ENCODE measurements at regions not wholly inside any gene's neighbourhood (a gene's known extent, or its start where the extent isn't known, plus 50 kb on each side); places are given as distances from the start of the nearest gene placed in this dataset.

- ChIA-PET POLR2A (no interaction called here), CTCF (no interaction called here)
- Histone ChIP-seq H3K79me2 (ENCODE audit: control insufficient read depth, insufficient read depth, low read length) (no peaks in the 10 kb centered on the region), H3K4me3 (replicated peaks in 1 of 3; ENCODE audit: insufficient read depth in 1 of 3, low read depth in 1 of 3, low read length in 3 of 3) (no peak overlapping the region), H3K9ac (replicated peaks; ENCODE audit: extremely low read depth, insufficient read depth, low read length) (no peak overlapping the region), H3K9me3 (replicated peaks; ENCODE audit: control insufficient read depth, insufficient read depth, low read length) (no peaks in the 10 kb centered on the region), H4K20me1 (replicated peaks; ENCODE audit: control insufficient read depth, extremely low read depth, insufficient read depth, low read length) (no peaks in the 10 kb centered on the region), H3K27me3 (ENCODE audit: control insufficient read depth in 2 of 2, insufficient read depth in 2 of 2, low read length in 2 of 2) (peaks cover 6% of the 10 kb centered on the region in 2 experiments), H3K4me1 (ENCODE audit: control insufficient read depth, extremely low read depth, insufficient read depth, low read length) (no peaks in the 10 kb centered on the region), H3K36me3 (ENCODE audit: control insufficient read depth in 2 of 2, extremely low read depth in 1 of 2, insufficient read depth in 2 of 2, low read length in 2 of 2) (no peaks in the 10 kb centered on the region), H3K4me2 (ENCODE audit: insufficient read depth, low read length) (no peak overlapping the region), H3K9me1 (replicated peaks; ENCODE audit: control insufficient read depth, extremely low read depth, insufficient read depth, low read length) (no peaks in the 10 kb centered on the region), H2AFZ (ENCODE audit: low read depth, low read length) (no peak overlapping the region), H3K27ac (ENCODE audit: insufficient read depth, low read depth, low read length) (no peak overlapping the region)
- BruUV-seq (replicated peaks): no TSS peak
- DNase-seq (ENCODE audit: low read depth, low spot score) (no peak), FAIRE-seq (no peak)
- intact Hi-C loops (cut with micrococcal nuclease): no loop called here
- dilution Hi-C loops (cut with MboI; ENCODE audit: extremely low pct_ligation_motif_present, low sequenced_read_pairs): no loop called here
- TF ChIP-seq GATA2 (IDR thresholded peaks at IDR 0.05; ENCODE audit: insufficient read depth, insufficient read length, low read depth, low read length) (no peak), EZH2 (IDR thresholded peaks at IDR 0.05; ENCODE audit: borderline replicate concordance, low read depth, low read length, severe bottlenecking) (no peak), CTCF (IDR thresholded peaks at IDR 0.05; ENCODE audit: extremely low read depth in 1 of 2, insufficient read depth in 1 of 2, low read depth in 1 of 2, low read length in 2 of 2) (no peak), MAX (IDR thresholded peaks at IDR 0.05; ENCODE audit: insufficient read depth, insufficient read length) (no peak), POLR2A (IDR thresholded peaks at IDR 0.05; ENCODE audit: low read depth, low read length) (no peak), JUN (IDR thresholded peaks at IDR 0.05; ENCODE audit: borderline replicate concordance, insufficient read depth, insufficient read length, low read depth) (no peak), FOS (IDR thresholded peaks at IDR 0.05; ENCODE audit: borderline replicate concordance, insufficient read depth, low read length) (no peak), POLR2AphosphoS5 (IDR thresholded peaks at IDR 0.05; ENCODE audit: insufficient read depth, low read depth, low read length) (no peak)
Observed at GRCh38 chr9:79257228-79257781, 314.5 kb upstream of the TLE4 start.
